T-cell (primary cell): ENCODE measurements at regions not wholly inside any gene's neighbourhood (a gene's known extent, or its start where the extent isn't known, plus 50 kb on each side); places are given as distances from the start of the nearest gene placed in this dataset.
"Not testable (repeated sequence)": the region's sequence is repeated elsewhere in the genome, so short reads cannot be mapped to it uniquely, and the experiment has no call there.

Source experiments
- ATAC-seq, 4 experiments: fragments of 200-7000 bp in 3 of 4; fragments of 150-1000 bp in 1 of 4; cut with Tn5 transposase; replicated peaks in 1 of 4; 1 replicate in 3 of 4; 2 replicates in 1 of 4; pipeline ENCODE4 v1.10.0; 2021; ENCODE audit warnings: moderate library complexity in 3 of 4, mild to moderate bottlenecking in 2 of 4, moderate number of reproducible peaks in 1 of 4
- CTCF ChIA-PET, 2 donors: fragments of 300-600 bp; sonication (Branson Sonifier 250); formaldehyde crosslinking; loops; one replicate each; lab custom pipeline; 2022; ENCODE audit warnings: antibody characterized with exemption in 2 of 2; lab: Charles Lee
- POLR2A ChIA-PET, 2 donors: fragments of 300-600 bp; sonication (Branson Sonifier 250); formaldehyde crosslinking; loops; one replicate each; lab custom pipeline; 2022; ENCODE audit warnings: antibody characterized with exemption in 2 of 2; lab: Charles Lee
- DNase-seq, 35 experiments: peaks; one replicate each; pipeline versions ENCODE4 v3.0.0 to v3.0.0-alpha.2; 2013 to 2023
- H3K27ac ChIP-seq: one replicate; pipeline ENCODE4 v1.5.1; 2013; ENCODE audit warnings: low read length
- H3K27me3 ChIP-seq, 2 experiments: replicated peaks in 1 of 2; 1 replicate in 1 of 2; 2 replicates in 1 of 2; pipeline versions ENCODE4 v1.6.1 to v1.7.0; 2013; ENCODE audit warnings: low read length in 1 of 2, mixed read lengths in 1 of 2; ENCODE audit not compliant: control insufficient read depth in 2 of 2, insufficient read depth in 2 of 2; ENCODE audit errors: extremely low read depth in 1 of 2
- H3K36me3 ChIP-seq, 2 donors: 1 replicate in 1 of 2; 2 replicates in 1 of 2; pipeline versions ENCODE4 v1.6.1 to v1.7.0; 2013; ENCODE audit warnings: low read length in 1 of 2; ENCODE audit not compliant: control insufficient read depth in 2 of 2, insufficient read depth in 1 of 2; ENCODE audit errors: extremely low read depth in 1 of 2
- H3K4me1 ChIP-seq, 2 experiments: 1 replicate in 1 of 2; 2 replicates in 1 of 2; pipeline versions ENCODE4 v1.6.1 to v1.7.0; 2013; ENCODE audit warnings: low read length in 2 of 2, mixed read lengths in 1 of 2; ENCODE audit not compliant: insufficient read depth in 2 of 2, control insufficient read depth in 1 of 2; ENCODE audit errors: extremely low read depth in 1 of 2
- H3K4me3 ChIP-seq, 2 donors: 1 replicate in 1 of 2; 2 replicates in 1 of 2; pipeline versions ENCODE4 v1.5.1 to v1.7.0; 2013; ENCODE audit warnings: mild to moderate bottlenecking in 2 of 2, low read length in 1 of 2, moderate library complexity in 1 of 2; ENCODE audit not compliant: control insufficient read depth in 1 of 2; ENCODE audit errors: extremely low read depth in 1 of 2
- H3K9me3 ChIP-seq: 2 replicates; pipeline ENCODE4 v1.7.0; 2013
- H3K27ac Mint-ChIP-seq, 2 donors: one replicate each; pipeline ENCODE4 v1.8.0; 2020 to 2021; ENCODE audit warnings: mild to moderate bottlenecking in 2 of 2, mixed read lengths in 2 of 2
- H3K27me3 Mint-ChIP-seq, 2 donors: one replicate each; pipeline ENCODE4 v1.8.0; 2021 to 2022; ENCODE audit warnings: mixed read lengths in 2 of 2
- H3K36me3 Mint-ChIP-seq: one replicate; pipeline ENCODE4 v1.8.0; 2021; ENCODE audit warnings: mixed read lengths
- H3K4me1 Mint-ChIP-seq, 3 donors: one replicate each; pipeline ENCODE4 v1.8.0; 2020 to 2022; ENCODE audit warnings: mixed read lengths in 3 of 3, mild to moderate bottlenecking in 1 of 3
- H3K4me3 Mint-ChIP-seq, 3 donors: one replicate each; pipeline ENCODE4 v1.8.0; 2020 to 2022; ENCODE audit warnings: mild to moderate bottlenecking in 3 of 3, mixed read lengths in 3 of 3, moderate library complexity in 3 of 3
- H3K9me3 Mint-ChIP-seq, 3 donors: one replicate each; pipeline ENCODE4 v1.8.0; 2020 to 2022; ENCODE audit warnings: mixed read lengths in 3 of 3
- WGBS: methylation state at CpG from one replicate; pipeline ENCODE4 v1.1.5; 2013; ENCODE audit warnings: missing lambda C conversion rate; ENCODE audit not compliant: insufficient coverage; 5-methylcytosine and 5-hydroxymethylcytosine counted together

DNA sequence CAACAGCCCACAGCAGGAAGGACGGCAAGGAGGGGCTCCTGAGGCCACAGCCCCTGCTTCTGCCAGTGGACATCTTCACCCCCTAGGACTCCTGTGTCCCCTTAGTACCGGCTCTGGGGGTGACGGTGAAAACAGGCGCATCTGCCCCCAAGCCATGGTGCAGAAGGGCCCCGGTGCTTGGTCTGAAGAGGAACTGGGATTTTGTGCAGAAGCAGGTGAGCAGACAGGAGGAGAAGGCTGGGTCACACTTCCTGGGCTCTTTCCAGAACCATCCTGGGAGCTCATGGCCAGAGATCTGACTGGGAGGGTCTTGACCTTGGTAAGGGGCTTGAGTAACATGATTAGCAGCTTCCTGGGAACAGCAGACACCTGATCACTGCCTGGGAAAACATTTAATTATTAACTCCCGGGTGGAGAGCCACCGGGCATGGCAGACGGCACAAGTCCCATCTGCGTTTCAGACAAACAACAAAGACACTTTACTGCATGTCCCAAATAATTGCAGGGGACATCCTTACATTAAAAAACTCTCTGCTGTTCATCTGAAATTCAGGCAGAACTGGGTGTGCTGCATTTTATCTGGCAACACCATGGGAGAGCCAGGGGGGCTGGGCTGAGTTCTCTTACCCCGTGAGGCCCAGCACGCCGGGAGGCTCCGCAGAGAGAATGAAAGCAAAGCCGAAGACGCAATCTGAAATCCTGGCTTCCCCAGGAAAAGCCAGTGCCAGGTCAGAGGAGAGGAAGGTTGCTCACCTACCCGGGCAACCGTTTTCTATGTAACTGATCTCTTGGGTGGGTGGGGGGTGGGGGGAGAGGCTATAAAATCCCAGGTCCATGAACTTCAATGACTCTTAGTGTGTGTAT is 1542.8 kb downstream of the TSPY10 start:
- no peak overlapping the region for H3K4me3 Mint-ChIP-seq
- no peak for ATAC-seq
- no peak overlapping the region for H3K27ac ChIP-seq
- H3K9me3 Mint-ChIP-seq = peaks cover 0 to 8% (median 0%) of the 10 kb centered on the region in 3 donors
- ChIA-PET CTCF (no interaction called here), POLR2A (no interaction called here)
- H3K4me3 ChIP-seq = no peak overlapping the region
- no peaks in the 10 kb centered on the region for H3K27me3 ChIP-seq
- no peak for DNase-seq
- H3K27me3 Mint-ChIP-seq = no peaks in the 10 kb centered on the region
- WGBS = 75% methylated on average over 2 of the region's 17 CpGs
- no peaks in the 10 kb centered on the region for H3K4me1 Mint-ChIP-seq
- no peak overlapping the region for H3K27ac Mint-ChIP-seq
- H3K36me3 ChIP-seq = no peaks in the 10 kb centered on the region
- H3K36me3 Mint-ChIP-seq = no peaks in the 10 kb centered on the region
- no peaks in the 10 kb centered on the region for H3K9me3 ChIP-seq
- H3K4me1 ChIP-seq = no peaks in the 10 kb centered on the region

DNA sequence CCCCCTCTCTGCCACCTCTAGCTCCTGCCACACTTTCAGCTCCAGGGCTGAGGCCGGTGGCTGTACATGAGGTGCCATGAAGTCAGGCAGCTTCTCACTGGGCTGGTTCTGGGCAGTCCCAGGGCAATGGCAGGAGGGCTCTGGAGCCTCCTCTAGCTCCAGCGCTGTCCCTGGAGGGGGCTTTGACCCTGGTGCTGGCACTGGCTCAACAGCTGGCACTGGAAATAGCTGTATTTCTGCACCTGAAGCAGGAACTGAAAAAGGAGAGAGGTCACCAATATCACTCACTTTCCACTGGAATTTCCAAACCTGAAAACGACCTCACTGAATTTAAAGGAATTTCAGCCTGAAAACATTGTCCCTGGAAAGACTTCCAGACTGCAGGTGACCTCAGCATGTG is 1558.1 kb downstream of the TSPY10 start:
- H3K36me3 Mint-ChIP-seq, ATAC-seq, DNase-seq, H3K9me3 ChIP-seq, H3K27me3 ChIP-seq, H3K27ac Mint-ChIP-seq, POLR2A ChIA-PET, H3K27ac ChIP-seq, H3K4me1 Mint-ChIP-seq, H3K36me3 ChIP-seq, H3K4me3 Mint-ChIP-seq, H3K4me3 ChIP-seq, H3K9me3 Mint-ChIP-seq, CTCF ChIA-PET, H3K27me3 Mint-ChIP-seq, H3K4me1 ChIP-seq: not testable (repeated sequence)
- WGBS = 14% methylated on average over 1 of the region's 3 CpGs

DNA sequence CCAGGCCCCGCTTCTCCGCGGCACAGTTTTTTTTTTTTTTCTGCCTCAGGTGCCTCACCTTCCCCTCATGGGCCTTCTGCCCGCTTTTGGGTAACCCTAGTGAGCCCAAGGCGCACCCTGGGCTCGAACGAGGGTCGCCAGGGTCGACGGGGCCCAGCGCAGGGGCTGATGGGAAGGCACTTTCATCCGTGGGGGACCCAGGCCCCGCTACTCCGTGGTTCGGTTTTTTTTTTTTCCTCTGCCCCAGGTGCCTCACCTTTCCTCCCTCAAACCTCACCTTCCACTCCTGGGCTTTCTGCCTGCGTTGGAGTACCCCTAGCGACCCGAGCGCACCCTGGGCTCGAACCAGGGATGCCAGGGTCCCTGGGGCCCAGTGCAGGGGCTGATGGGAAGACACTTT is 1569.8 kb downstream of the TSPY10 start:
- H3K4me1 Mint-ChIP-seq, POLR2A ChIA-PET, H3K4me1 ChIP-seq, H3K36me3 Mint-ChIP-seq, ATAC-seq, H3K27me3 Mint-ChIP-seq, CTCF ChIA-PET, DNase-seq, H3K27ac Mint-ChIP-seq, H3K9me3 Mint-ChIP-seq, H3K9me3 ChIP-seq, H3K4me3 ChIP-seq, H3K4me3 Mint-ChIP-seq, H3K27me3 ChIP-seq, H3K27ac ChIP-seq, H3K36me3 ChIP-seq: not testable (repeated sequence)
- 67% methylated on average over 9 of the region's 20 CpGs for WGBS

DNA sequence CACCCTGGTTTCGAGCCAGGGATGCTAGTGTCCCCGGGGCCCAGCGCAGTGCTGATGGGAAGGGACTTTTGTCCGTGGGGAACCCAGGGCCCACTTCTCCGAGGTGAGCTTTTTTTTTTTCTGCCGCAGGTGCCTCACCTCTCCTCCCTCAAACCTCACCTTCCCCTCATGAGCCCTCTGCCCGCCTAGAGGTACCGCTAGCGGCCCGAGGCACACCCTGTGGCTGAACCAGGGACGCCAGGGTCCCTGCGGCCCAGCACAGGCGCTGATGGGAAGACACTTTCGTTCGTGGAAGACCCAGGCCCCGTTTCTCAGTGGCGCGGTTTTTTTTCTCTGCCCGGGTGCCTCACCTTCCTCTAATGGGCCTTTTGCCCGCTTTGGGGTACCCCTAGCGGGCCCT is 1570.7 kb downstream of the TSPY10 start:
- POLR2A ChIA-PET, H3K9me3 Mint-ChIP-seq, H3K36me3 Mint-ChIP-seq, H3K27ac Mint-ChIP-seq, H3K4me1 ChIP-seq, H3K4me3 ChIP-seq, H3K36me3 ChIP-seq, CTCF ChIA-PET, ATAC-seq, H3K27me3 ChIP-seq, H3K27me3 Mint-ChIP-seq, H3K4me1 Mint-ChIP-seq, H3K27ac ChIP-seq, H3K4me3 Mint-ChIP-seq, DNase-seq, H3K9me3 ChIP-seq: not testable (repeated sequence)
- WGBS = 76% methylated on average over 5 of the region's 21 CpGs

DNA sequence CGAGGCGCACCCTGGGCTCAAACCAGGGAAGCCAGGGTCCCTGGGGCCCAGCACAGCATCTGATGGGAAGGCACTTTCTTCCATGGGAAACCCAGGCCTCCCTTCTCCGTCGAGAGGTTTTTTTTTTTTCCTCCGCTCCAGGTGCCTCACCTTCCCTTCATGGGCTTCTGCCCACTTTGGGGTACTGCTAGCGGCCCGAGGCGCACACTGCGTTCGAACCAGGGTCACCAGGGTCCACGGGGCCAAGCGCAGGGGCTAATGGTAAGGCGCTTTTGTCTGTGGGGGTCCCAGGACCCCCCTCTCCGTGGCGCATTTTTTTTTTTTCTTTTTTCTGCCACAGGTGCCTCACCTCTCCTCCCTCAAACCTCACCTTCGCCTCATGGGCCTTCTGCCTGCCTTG is 1571.3 kb downstream of the TSPY10 start:
- ATAC-seq = no peak
- no peaks in the 10 kb centered on the region for H3K27me3 ChIP-seq
- no peaks in the 10 kb centered on the region for H3K27me3 Mint-ChIP-seq
- no peak for DNase-seq
- no peak overlapping the region for H3K4me3 ChIP-seq
- no peak overlapping the region for H3K4me3 Mint-ChIP-seq
- H3K27ac ChIP-seq = no peak overlapping the region
- 82% methylated on average over 2 of the region's 16 CpGs for WGBS
- H3K36me3 ChIP-seq = no peaks in the 10 kb centered on the region
- H3K9me3 ChIP-seq = no peaks in the 10 kb centered on the region
- no peak overlapping the region for H3K27ac Mint-ChIP-seq
- no peaks in the 10 kb centered on the region for H3K4me1 Mint-ChIP-seq
- no peaks in the 10 kb centered on the region for H3K4me1 ChIP-seq
- H3K36me3 Mint-ChIP-seq = no peaks in the 10 kb centered on the region
- H3K9me3 Mint-ChIP-seq = no peaks in the 10 kb centered on the region
- ChIA-PET POLR2A (no interaction called here), CTCF (no interaction called here)

DNA sequence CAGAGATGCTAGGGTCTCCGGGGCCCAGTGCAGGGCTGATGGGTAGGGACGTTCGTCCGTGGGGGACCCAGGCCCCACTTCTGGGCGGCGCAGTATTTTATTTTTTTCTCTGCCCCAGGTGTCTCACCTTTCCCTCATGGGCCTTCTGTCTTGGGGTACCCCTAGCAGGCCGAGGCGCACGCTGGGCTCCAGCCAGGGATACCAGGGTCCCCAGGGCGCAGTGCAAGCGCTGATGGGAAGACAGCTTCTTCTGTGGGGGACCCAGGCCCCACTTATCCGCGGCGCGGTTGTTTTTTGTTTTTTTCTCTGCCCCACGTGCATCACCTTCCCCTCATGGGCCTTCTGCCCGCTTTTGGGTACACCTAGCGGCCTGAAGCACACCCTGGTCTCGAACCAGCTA is 1572.8 kb downstream of the TSPY10 start:
- H3K4me3 Mint-ChIP-seq, H3K36me3 Mint-ChIP-seq, POLR2A ChIA-PET, H3K36me3 ChIP-seq, CTCF ChIA-PET, H3K4me3 ChIP-seq, H3K4me1 Mint-ChIP-seq, H3K9me3 ChIP-seq, DNase-seq, H3K27me3 Mint-ChIP-seq, ATAC-seq, H3K27me3 ChIP-seq, H3K4me1 ChIP-seq, H3K9me3 Mint-ChIP-seq, H3K27ac ChIP-seq, H3K27ac Mint-ChIP-seq: not testable (repeated sequence)
- WGBS = 59% methylated on average over 3 of the region's 19 CpGs

DNA sequence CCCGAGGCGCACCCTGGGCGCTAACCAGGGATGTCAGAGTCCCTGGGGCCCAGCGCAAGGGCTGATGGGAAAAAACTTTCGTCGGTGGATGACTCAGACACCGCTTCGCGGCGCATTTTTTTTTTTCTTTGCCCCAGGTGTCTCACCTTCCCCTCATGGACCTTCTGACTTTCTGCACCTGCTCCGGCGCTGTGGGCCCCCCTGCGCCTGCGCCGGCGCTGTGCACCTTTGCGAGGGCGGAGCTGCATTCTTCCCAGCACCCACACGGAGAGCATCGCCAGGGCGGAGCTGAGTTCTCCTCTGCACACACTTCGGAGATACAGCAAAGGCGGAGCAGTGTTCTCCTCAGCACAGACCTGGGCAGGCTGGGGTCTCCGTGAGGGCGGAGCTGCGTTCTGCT is 1575.3 kb downstream of the TSPY10 start:
- H3K4me3 Mint-ChIP-seq, H3K9me3 ChIP-seq, H3K27me3 Mint-ChIP-seq, POLR2A ChIA-PET, H3K36me3 ChIP-seq, H3K36me3 Mint-ChIP-seq, H3K27ac Mint-ChIP-seq, H3K4me3 ChIP-seq, DNase-seq, H3K9me3 Mint-ChIP-seq, CTCF ChIA-PET, H3K4me1 Mint-ChIP-seq, H3K27me3 ChIP-seq, ATAC-seq, H3K27ac ChIP-seq, H3K4me1 ChIP-seq: not testable (repeated sequence)
- WGBS = 85% methylated on average over 6 of the region's 26 CpGs
